ENCODE measurements at regions not wholly inside any gene's neighbourhood (a gene's known extent, or its start where the extent isn't known, plus 50 kb on each side); places are given as distances from the start of the nearest gene placed in this dataset.

DNA sequence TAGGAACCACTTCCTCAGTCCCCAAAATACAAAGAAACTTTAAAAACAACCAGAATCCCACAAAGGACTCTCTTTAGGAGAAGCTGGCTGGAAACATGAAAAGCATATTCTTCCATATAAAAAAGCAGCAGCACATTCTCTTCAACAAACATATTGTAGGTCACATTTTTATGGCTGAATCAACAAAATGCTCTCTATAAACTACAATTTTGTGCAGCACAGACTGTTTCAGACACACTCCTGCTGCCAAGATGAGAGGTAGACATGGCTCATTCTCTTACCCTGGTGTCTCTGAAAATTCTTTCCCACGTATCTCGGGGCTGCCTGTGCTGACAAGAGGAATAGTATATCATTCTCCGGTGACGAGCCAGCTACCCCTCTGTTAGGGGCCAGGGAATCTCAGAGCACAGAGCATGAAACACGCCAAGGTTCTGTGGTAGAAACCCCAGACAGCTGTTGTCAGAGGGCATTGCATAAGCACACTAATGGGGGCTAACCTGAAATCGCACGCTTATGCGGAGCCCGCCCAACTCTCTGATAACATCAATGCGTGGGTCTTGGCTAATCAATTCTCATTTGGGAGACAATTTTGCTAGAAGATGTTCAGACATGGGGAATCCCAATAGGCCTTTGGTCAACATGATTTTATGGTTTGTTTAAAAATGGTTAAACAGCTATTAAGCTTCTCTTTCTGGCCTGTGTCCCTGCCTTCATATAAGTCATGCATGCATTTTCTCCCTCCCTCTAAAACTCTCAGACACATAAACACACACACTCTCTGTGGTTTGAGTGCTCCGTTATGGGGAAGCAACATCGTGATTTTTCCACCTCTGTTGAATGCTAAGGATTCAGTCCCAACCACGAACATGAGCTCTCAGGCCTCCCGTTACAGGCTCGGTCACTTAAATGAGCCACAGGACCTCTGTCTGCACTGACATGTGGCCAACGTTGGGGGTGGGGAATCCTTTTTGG lies 177.5 kb downstream of the INO80D start:
- Mint-ChIP-seq H3K4me1 (ENCODE audit: low read depth) (no peaks in the 10 kb centered on the region), H3K27ac (no peak overlapping the region), H3K36me3 (no peaks in the 10 kb centered on the region), H3K4me3 (no peak overlapping the region), H3K9me3 (ENCODE audit: low read depth) (no peaks in the 10 kb centered on the region), H3K27me3 (peaks cover 14% of the 10 kb centered on the region)

DNA sequence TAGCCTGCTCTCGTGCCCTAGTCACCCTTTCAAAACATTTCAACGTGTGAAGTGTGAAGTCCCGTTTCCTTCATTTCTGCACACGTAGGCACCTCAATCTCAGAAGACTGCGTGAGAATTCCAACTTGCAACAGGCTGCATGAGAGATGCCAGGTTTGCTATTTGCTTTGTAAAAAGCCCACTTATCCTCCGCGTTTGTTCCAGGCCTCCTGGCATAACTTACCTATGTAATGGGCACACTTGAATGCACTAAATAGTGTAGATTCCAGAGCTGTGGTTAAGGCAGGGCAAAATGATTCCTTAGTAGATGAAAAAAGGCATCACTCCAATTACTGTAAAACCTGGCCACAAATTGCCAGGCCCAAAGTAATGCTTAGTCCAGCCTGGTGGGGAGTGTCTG lies 179.6 kb downstream of the INO80D start:
- no peaks in the 10 kb centered on the region for H3K4me1 Mint-ChIP-seq (ENCODE audit: low read depth)
- H3K4me3 Mint-ChIP-seq, result no peak overlapping the region
- no peaks in the 10 kb centered on the region for H3K9me3 Mint-ChIP-seq (ENCODE audit: low read depth)
- H3K36me3 Mint-ChIP-seq, result no peaks in the 10 kb centered on the region
- peaks cover 10% of the 10 kb centered on the region for H3K27me3 Mint-ChIP-seq
- no peak overlapping the region for H3K27ac Mint-ChIP-seq

DNA sequence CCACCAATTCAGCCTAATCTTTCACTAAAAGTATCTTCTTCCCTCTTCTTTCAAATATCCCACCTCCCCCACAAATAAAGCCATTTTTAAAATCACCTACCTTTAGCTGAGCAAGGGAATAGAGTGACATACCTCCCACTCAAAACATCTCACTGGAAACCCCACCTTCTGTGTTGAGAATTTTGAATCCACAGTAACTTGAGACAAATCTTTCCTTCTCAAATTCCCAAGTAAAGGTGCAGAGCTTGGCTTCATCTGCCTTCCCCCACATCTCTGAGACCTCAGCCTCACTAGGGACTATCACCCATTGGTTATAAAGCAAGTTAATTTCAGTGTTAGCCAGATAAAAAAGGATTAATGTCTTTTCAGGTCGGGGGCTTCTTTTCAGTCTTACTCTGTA lies 180.4 kb downstream of the INO80D start:
- no peaks in the 10 kb centered on the region for H3K36me3 Mint-ChIP-seq
- no peaks in the 10 kb centered on the region for H3K4me1 Mint-ChIP-seq (ENCODE audit: low read depth)
- no peak overlapping the region for H3K4me3 Mint-ChIP-seq
- peaks cover 10% of the 10 kb centered on the region for H3K27me3 Mint-ChIP-seq
- no peak overlapping the region for H3K27ac Mint-ChIP-seq
- no peaks in the 10 kb centered on the region for H3K9me3 Mint-ChIP-seq (ENCODE audit: low read depth)

DNA sequence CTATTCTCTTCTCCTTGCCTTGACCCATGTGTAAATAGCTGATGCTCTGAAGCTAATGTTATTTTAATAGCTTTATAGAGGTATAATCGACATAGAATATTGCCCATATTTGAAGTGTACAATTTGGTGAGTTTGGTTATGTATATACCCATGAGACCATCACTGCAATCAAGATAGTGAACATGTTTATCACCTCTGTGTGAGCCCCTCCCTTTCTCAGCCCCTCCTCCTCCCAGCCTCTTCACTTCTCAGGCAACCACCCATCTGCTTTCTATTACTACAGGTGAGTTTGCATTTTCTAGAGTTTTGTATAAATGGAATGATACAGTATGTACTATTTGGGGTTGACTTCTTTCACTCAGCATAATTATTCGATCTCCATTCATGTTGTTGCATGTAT lies 181.1 kb downstream of the INO80D start:
- peaks cover 7% of the 10 kb centered on the region for H3K27me3 Mint-ChIP-seq
- H3K27ac Mint-ChIP-seq, result no peak overlapping the region
- H3K36me3 Mint-ChIP-seq, result no peaks in the 10 kb centered on the region
- H3K9me3 Mint-ChIP-seq (ENCODE audit: low read depth), result no peaks in the 10 kb centered on the region
- H3K4me1 Mint-ChIP-seq (ENCODE audit: low read depth), result no peaks in the 10 kb centered on the region
- H3K4me3 Mint-ChIP-seq, result no peak overlapping the region

DNA sequence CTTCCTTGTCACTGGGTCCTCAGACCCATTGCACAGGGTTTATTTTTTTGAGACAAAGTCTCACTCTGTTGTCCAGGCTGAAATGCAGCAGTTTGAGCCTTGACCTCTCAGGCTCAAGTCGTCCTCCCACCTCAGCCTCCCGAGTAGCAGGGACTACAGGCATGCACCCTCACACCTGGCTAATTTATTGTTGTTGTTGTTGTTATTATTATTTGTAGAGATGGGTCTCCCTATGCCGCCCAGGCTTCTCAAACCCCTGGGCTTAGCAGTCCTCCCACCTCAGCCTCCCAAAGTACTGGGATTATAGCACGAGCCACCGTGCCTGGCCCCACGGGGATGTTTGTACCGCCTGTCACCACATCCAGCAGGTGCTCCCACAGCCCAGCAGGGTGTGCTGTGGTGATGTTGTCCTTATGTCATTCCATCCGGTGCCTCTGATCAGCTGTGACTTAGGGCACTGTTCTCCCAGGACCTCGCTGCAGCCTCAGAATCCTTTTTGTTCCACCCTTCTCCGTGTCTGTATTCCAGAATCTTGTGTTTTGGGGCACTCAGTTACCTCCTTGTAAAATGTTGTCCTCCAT lies 182.3 kb downstream of the INO80D start:
- Mint-ChIP-seq H3K27me3 (peaks cover 3% of the 10 kb centered on the region), H3K4me1 (ENCODE audit: low read depth) (no peaks in the 10 kb centered on the region), H3K4me3 (no peak overlapping the region), H3K9me3 (ENCODE audit: low read depth) (no peaks in the 10 kb centered on the region), H3K36me3 (no peaks in the 10 kb centered on the region), H3K27ac (no peak overlapping the region)

DNA sequence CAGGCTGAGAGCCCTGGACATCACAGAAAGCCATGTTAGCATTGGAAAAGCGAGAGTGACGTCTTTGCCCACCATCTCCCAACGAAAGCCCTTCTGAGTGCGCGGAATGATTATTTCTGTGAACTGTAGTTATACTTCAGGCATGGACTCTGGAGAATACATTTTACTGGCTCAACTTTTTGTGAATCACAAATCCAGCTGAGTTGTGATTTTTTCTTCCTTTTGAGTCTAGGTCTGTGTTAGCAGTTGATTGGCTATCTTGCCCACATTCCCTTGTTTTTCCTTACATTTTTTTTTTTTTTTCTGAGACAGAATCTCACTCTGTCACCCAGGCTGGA lies 183.1 kb downstream of the INO80D start:
- H3K27me3 Mint-ChIP-seq, result peaks cover 5% of the 10 kb centered on the region
- no peak overlapping the region for H3K27ac Mint-ChIP-seq
- no peak overlapping the region for H3K4me3 Mint-ChIP-seq
- H3K9me3 Mint-ChIP-seq (ENCODE audit: low read depth), result no peaks in the 10 kb centered on the region
- no peaks in the 10 kb centered on the region for H3K36me3 Mint-ChIP-seq
- no peaks in the 10 kb centered on the region for H3K4me1 Mint-ChIP-seq (ENCODE audit: low read depth)

DNA sequence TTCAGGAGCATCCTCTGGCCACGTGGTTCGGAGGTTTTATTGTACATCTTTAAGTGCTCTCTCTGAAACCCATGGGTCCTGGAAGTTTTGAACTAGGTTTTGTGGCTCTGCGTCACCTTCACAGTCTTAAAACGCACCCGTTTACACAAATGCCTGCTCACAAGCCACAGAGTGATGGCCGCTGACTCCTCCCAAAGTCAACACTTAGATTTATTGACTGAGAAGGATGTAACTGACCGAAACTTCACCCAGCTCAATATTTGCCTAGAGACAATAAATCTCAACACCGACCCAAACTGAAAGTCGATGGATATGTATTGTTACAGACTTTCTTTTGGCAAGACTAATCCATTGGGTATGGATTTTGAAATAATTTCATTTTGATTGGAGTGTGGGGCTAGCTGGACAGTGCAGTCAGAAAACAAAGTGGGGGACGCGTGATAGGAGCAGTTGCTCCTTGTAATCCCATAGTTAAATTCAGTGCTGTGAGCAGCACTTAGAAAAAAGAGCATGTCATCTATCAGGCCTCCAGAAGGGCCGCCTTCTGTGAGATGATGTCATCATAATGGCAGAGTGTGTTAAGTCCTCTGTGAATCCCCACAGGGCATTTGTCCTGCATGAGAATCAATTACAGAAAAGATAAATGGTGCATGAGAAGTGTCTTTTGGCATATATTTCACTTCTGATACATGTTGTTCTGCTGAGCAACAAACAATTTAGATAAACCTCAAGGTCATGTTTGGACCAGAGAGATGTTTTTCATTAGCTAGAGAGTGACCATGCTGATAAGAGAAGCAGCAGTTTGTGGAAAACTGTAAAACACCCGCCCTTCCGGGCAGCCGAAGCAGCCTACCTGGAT lies 183.7 kb downstream of the INO80D start:
- Mint-ChIP-seq H3K4me3 (no peak overlapping the region), H3K27me3 (peaks cover 5% of the 10 kb centered on the region), H3K4me1 (ENCODE audit: low read depth) (no peaks in the 10 kb centered on the region), H3K36me3 (no peaks in the 10 kb centered on the region), H3K9me3 (ENCODE audit: low read depth) (no peaks in the 10 kb centered on the region), H3K27ac (no peak overlapping the region)

GRCh38 chr2:205901491-205901890 lies 184.5 kb downstream of the INO80D start:
- Mint-ChIP-seq H3K9me3 (ENCODE audit: low read depth) (no peaks in the 10 kb centered on the region), H3K4me3 (no peak overlapping the region), H3K4me1 (ENCODE audit: low read depth) (no peaks in the 10 kb centered on the region), H3K36me3 (no peaks in the 10 kb centered on the region), H3K27ac (no peak overlapping the region), H3K27me3 (peaks cover 1% of the 10 kb centered on the region)

DNA sequence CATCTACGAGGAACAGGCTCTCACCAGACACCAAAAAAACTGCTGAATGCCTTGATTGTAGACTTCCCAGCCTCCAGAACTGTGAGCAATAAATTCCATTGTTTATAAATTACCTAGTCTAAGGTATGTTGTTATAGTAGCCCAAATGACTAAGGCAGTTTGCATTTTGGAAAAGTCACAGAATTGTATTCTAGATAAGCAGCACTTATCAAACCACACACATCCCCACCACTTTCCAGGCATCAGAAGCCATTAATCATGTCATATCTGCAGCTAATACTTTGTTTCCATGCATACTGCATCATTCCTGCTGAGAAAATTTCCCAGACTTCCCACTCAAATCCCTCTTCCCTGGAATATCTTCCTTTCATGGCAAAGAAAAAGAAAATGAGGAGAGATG lies 187.2 kb downstream of the INO80D start:
- no peaks in the 10 kb centered on the region for H3K4me1 Mint-ChIP-seq (ENCODE audit: low read depth)

DNA sequence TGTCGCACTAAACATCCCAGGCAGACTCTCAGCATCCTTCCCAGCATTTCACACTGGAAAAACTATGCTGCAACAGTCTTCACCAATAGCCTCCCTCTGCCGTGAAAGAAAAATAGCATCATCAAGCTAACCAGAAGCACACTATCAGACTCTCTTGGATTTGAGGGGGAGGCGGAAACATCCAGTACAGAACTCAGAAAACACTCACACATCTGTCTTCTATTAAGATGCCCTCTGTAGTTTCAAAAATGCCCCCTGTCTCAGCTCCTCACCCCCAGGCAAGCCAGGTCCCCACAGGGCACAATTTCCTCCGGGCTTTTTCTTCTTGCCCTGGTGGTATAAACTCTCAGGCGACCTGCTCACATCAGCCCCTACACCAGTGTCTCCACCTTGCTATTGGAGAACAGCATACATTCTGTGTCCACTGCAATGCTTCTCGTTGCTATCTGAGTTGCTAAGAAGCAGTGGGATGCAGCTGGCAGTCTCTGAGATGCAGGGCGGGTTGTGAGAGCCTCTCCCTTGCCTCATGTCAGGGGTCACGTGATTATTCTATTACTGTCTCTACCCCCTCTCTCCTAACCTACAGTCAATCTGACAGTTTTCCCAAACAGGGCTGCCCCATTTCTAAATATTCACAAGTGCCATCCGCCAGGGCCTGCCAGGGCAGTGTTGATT lies 189.9 kb downstream of the INO80D start:
- no peak overlapping the region for H3K27ac Mint-ChIP-seq
- H3K4me3 Mint-ChIP-seq, result no peak overlapping the region
- no peaks in the 10 kb centered on the region for H3K4me1 Mint-ChIP-seq (ENCODE audit: low read depth)
- no peaks in the 10 kb centered on the region for H3K9me3 Mint-ChIP-seq (ENCODE audit: low read depth)
- peaks cover 1% of the 10 kb centered on the region for H3K27me3 Mint-ChIP-seq
- H3K36me3 Mint-ChIP-seq, result no peaks in the 10 kb centered on the region

More for the DNA sequence above, 187.2 kb downstream of the INO80D start:
- Mint-ChIP-seq H3K27ac (no peak overlapping the region), H3K36me3 (no peaks in the 10 kb centered on the region), H3K4me3 (no peak overlapping the region), H3K27me3 (peaks cover 1% of the 10 kb centered on the region), H3K9me3 (ENCODE audit: low read depth) (no peaks in the 10 kb centered on the region)

GRCh38 chr2:205892665-205893259 lies 193.2 kb downstream of the INO80D start:
- Mint-ChIP-seq H3K9me3 (ENCODE audit: low read depth) (no peaks in the 10 kb centered on the region), H3K27ac (no peak overlapping the region), H3K4me3 (no peak overlapping the region), H3K36me3 (no peaks in the 10 kb centered on the region), H3K27me3 (no peaks in the 10 kb centered on the region), H3K4me1 (ENCODE audit: low read depth) (no peaks in the 10 kb centered on the region)

DNA sequence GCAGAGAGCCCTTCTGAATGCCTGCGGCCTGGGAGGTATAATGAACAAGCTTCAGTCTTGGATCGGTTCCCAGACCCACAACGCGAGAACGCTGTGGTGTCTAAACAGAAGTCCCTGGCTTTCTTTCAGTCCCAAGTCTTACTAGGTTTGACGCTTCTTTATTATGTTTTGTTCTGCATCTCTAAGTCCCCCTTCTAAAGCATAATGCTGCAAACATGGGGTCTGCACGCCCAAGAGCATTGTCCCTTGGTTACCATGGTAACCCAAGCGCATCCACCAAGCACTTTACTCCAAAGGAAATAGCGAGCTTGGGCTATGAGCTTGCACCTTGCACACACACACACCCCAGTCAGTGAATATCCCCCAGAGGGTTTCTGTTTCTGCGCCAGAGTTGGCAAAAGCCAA lies 193.7 kb downstream of the INO80D start:
- no peak overlapping the region for H3K4me3 Mint-ChIP-seq
- no peaks in the 10 kb centered on the region for H3K27me3 Mint-ChIP-seq
- no peaks in the 10 kb centered on the region for H3K4me1 Mint-ChIP-seq (ENCODE audit: low read depth)
- no peak overlapping the region for H3K27ac Mint-ChIP-seq
- no peaks in the 10 kb centered on the region for H3K9me3 Mint-ChIP-seq (ENCODE audit: low read depth)
- no peaks in the 10 kb centered on the region for H3K36me3 Mint-ChIP-seq

DNA sequence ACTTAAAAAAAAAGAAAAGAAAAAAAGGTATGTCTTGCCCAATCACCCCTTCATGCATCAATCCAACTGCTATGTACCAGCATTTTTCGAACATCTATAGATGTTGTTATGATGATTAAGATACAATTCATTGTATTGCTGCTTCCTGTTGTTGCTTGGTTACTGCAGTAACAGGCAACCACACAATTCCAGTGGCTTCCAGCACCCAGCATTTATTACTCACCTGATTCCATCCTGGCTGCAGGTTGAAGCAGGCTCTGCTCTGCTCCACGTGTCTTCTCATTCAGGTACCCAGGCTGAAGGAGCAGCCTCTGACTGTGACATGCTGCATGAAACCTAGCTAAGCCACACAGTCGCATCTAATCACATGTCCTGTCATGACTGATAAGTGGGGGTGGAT lies 196.9 kb downstream of the INO80D start:
- Mint-ChIP-seq H3K4me1 (ENCODE audit: low read depth) (peaks cover 2% of the 10 kb centered on the region), H3K36me3 (no peaks in the 10 kb centered on the region), H3K27ac (no peak overlapping the region), H3K27me3 (peaks cover 4% of the 10 kb centered on the region), H3K9me3 (ENCODE audit: low read depth) (no peaks in the 10 kb centered on the region), H3K4me3 (no peak overlapping the region)

DNA sequence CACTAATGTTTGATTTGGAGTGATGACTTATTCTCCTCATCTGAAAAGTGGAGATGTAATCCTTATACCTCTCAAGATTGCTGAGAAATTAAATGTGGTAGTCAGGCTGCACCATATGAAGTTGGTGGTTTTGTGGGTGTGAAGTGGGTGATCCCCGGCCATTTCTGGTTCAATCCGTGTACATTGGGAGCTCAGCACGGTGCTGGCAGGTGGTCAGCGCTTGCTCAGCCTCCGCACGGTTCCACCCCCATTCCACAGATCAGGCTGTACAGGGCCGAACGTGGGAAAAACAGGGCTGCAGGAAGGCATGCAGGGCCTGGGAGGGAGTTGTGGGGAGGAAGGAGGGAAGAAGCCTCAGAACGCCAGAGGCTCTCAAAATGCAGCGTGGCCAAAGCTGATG lies 198.3 kb downstream of the INO80D start:
- no peak overlapping the region for H3K4me3 Mint-ChIP-seq
- H3K27me3 Mint-ChIP-seq, result peaks cover 4% of the 10 kb centered on the region
- peaks cover 2% of the 10 kb centered on the region for H3K4me1 Mint-ChIP-seq (ENCODE audit: low read depth)
- no peaks in the 10 kb centered on the region for H3K36me3 Mint-ChIP-seq
- H3K27ac Mint-ChIP-seq, result no peak overlapping the region
- no peaks in the 10 kb centered on the region for H3K9me3 Mint-ChIP-seq (ENCODE audit: low read depth)
